HG03460 (cell line): ENCODE measurements at regions not wholly inside any gene's neighbourhood (a gene's known extent, or its start where the extent isn't known, plus 50 kb on each side); places are given as distances from the start of the nearest gene placed in this dataset.
"Not testable (repeated sequence)": the region's sequence is repeated elsewhere in the genome, so short reads cannot be mapped to it uniquely, and the experiment has no call there.

ENCODE experiments used
- ATAC-seq: cut with Tn5 transposase; IDR thresholded peaks from one replicate; pipeline ENCODE4 v1.9.1; 2021; ENCODE audit not compliant: unreplicated experiment

DNA sequence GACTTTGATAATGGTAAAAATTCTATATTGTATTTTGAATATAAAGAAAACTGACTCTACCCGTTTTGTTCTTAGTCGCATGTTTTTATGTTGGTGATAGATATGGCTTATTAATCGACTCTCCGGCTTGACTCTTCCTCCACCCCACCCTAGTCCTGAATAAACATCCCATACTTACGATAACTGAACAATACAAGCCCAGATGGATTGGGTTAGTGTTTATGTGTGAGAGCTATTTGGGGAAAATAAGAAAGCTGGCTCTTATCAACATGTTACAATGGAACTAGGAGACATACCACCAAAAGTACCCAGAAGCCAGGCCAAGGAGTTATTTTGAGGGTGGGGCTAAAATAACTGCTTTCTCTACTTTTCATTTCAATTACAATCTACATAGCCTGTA lies 796.3 kb downstream of the DIAPH3 start:
- ATAC-seq: no peak

GRCh38 chr13:59367904-59368303 lies 795.8 kb downstream of the DIAPH3 start:
- no peak for ATAC-seq

- ATAC-seq: no peak
Observed at GRCh38 chr13:59368693-59369092, 795.0 kb downstream of the DIAPH3 start.

DNA sequence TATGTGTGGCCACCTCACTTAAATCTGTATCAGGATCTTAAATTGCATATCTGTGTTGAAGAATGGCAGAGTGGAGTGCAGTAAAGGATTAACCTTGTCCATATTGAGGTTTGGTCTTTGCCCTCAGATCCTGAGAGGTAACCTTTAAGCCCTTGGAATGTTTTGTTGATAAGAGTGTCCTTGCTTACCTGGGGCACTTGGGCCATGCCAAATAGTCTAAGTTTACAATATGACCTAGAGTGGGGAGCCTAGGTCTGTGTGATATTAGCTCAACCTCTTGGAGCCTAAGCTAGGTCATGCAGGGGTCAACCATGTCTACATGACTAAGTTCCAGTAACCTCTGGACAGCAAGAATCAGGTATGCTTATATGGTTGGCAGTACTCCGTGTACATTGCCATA lies 792.5 kb downstream of the DIAPH3 start:
- no peak for ATAC-seq

- ATAC-seq: no peak
Observed at GRCh38 chr13:59373341-59373740, 790.4 kb downstream of the DIAPH3 start.

- ATAC-seq: no peak
Observed at GRCh38 chr13:59374691-59375090, 789.0 kb downstream of the DIAPH3 start.

- ATAC-seq: no peak
Observed at GRCh38 chr13:59384154-59384553, 779.6 kb downstream of the DIAPH3 start.

- peak; percentile 99 for ATAC-seq
Observed at GRCh38 chr13:59391696-59392095, 772.0 kb downstream of the DIAPH3 start.

GRCh38 chr13:59392328-59392727 lies 771.4 kb downstream of the DIAPH3 start:
- no peak for ATAC-seq

- ATAC-seq: no peak
Observed at GRCh38 chr13:59394496-59394895, 769.2 kb downstream of the DIAPH3 start.

- ATAC-seq: no peak
Observed at GRCh38 chr13:59398127-59398526, 765.6 kb downstream of the DIAPH3 start.

DNA sequence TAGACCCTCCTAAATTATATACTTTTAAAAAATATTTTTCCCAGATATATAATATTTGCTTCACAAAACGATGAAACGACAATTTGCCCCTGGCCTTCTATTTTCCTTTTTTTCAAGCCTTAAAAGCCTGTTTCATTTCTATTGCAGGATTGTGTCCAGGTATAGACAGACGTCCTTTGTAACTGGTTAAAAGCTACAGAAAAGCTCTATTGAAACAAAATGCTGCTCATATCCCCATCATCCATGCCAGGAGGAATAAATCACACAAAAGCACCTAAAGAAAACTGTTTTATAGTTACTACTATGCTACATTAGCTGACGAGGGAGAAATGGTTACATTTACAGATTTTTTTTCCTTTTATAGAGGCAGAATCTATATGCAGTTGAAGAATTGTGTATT lies 765.1 kb downstream of the DIAPH3 start:
- ATAC-seq: no peak

DNA sequence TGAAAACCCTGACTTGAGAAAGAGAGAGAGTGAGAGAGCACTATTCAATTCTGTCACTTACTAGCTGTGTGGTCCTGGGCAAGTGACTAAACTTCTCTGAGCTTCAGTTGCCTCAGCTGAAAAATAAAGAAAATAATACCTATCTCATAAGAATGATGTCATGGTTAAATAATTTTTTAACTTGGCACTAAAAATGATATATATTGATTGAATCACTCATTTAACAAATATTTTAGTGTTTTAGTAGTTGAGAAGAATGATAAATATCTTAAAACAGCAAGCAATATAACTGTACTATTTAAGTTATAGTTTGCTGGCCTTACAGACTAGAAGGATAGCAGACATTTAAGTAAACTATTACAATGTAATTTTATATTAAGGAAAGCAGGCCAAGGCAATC lies 764.2 kb downstream of the DIAPH3 start:
- ATAC-seq: no peak

DNA sequence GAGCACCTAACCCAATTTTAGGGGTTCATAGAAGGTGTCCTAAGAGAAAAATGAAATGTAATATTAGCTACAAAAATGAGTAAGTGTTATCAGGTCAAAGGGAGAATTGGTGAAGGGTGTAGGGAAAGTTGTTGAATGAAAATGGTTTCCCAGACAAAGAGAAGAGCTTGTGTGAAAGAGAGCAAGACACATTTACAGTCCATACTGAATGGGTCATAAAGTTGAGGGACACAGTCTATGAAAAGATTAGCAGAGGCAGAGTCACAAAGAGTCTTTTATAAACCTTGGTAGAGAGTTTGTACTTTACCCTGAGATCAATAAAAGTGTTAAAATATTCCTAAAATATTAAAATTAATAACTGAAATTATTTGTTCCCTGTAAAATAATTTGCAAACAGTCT lies 759.4 kb downstream of the DIAPH3 start:
- no peak for ATAC-seq

DNA sequence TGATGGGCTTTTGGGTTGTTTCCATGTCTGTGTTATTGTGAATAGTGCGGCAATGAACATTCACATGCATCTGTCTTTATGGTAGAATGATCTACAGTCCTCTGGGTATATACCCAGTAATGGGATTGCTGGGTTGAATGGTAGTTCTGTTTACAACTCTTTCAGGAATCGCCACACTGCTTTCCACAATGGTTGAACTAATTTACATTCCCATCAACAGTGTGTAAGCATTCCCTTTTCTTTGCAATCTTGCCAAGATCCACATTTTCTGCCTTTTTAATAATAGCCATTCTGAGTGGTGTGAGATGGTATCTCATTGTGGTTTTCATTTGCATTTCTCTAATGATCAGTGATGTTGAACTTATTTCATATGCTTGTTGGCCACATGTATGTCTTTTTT lies 756.5 kb downstream of the DIAPH3 start:
- ATAC-seq: not testable (repeated sequence)

DNA sequence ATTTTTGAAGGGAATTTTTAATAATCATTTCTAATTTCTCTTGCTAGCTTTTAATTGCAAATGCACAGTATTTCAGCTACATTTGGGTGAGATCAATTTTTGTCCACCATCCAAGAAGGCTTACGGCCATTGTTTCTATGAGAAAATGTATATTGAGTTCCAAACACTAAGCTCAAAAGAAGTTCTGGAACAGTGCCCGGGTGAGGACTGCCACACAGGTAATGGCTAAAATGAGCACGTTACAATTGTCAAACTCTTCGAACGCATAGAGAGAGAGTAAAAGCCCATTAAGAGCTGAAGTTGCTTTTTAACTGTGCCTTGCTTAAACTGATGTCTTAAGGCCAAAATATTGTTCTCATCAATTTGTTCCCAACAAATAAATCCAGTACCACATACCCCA lies 755.0 kb downstream of the DIAPH3 start:
- ATAC-seq: no peak

- ATAC-seq: no peak
Observed at GRCh38 chr13:59409211-59409610, 754.5 kb downstream of the DIAPH3 start.

- ATAC-seq: no peak
Observed at GRCh38 chr13:59409634-59410200, 754.0 kb downstream of the DIAPH3 start.

- ATAC-seq: no peak
Observed at GRCh38 chr13:59413126-59413525, 750.6 kb downstream of the DIAPH3 start.

- ATAC-seq: no peak
Observed at GRCh38 chr13:59414006-59414405, 749.7 kb downstream of the DIAPH3 start.

GRCh38 chr13:59415498-59415897 lies 748.2 kb downstream of the DIAPH3 start:
- ATAC-seq: no peak

DNA sequence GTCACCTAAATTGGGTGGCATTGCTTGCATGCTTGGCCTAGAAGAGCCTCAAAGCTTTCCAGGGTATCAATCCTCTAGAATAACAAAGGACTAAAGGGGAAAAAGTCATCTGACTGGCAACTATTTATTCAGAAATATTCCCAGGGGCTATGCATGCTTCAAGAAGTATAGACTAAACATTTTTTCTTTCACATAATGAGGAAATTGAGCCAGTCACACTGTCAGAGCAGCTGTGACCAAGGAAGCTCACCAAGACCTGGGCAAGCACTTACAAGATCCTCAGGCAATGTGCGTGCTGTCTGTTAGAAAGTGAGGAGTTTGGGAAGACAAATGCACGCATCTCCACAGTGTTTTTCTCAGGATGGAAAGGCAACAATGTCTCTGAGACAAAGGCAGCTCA lies 747.2 kb downstream of the DIAPH3 start:
- ATAC-seq: no peak

- ATAC-seq: no peak
Observed at GRCh38 chr13:59422646-59423045, 741.1 kb downstream of the DIAPH3 start.
